ENCODE measurements at regions not wholly inside any gene's neighbourhood (a gene's known extent, or its start where the extent isn't known, plus 50 kb on each side); places are given as distances from the start of the nearest gene placed in this dataset.
A peak's percentile ranks its signal among the peaks of the same experiment; 100 is the strongest.

GRCh38 chr14:65279958-65280357, 132.6 kb upstream of the FUT8 start:
- DNase-seq (ENCODE audit: low read depth in 2 of 2) = no peak

GRCh38 chr14:65280653-65281052, 131.9 kb upstream of the FUT8 start:
- no peak for DNase-seq (ENCODE audit: low read depth in 2 of 2)

- DNase-seq (ENCODE audit: low read depth in 2 of 2) = peak in 1 of 2 donors; percentile 12
These were observed 130.3 kb upstream of the FUT8 start for GRCh38 chr14:65281991-65282895.

GRCh38 chr14:65282896-65283253, 129.7 kb upstream of the FUT8 start:
- no peak for DNase-seq (ENCODE audit: low read depth in 2 of 2)

GRCh38 chr14:65286443-65286842, 126.1 kb upstream of the FUT8 start:
- no peak for DNase-seq (ENCODE audit: low read depth in 2 of 2)

- DNase-seq (ENCODE audit: low read depth in 2 of 2) = no peak
These were observed 125.0 kb upstream of the FUT8 start for GRCh38 chr14:65287264-65288131.

GRCh38 chr14:65290830-65291229, 121.7 kb upstream of the FUT8 start:
- peak in 1 of 2 donors; percentile 60 for DNase-seq (ENCODE audit: low read depth in 2 of 2)

GRCh38 chr14:65291531-65291930, 121.0 kb upstream of the FUT8 start:
- DNase-seq (ENCODE audit: low read depth in 2 of 2) = no peak

GRCh38 chr14:65294816-65295215, 117.7 kb upstream of the FUT8 start:
- no peak for DNase-seq (ENCODE audit: low read depth in 2 of 2)

- DNase-seq (ENCODE audit: low read depth in 2 of 2) = no peak
These were observed 116.1 kb upstream of the FUT8 start for GRCh38 chr14:65296402-65296801.

GRCh38 chr14:65296876-65297275, 115.7 kb upstream of the FUT8 start:
- DNase-seq (ENCODE audit: low read depth in 2 of 2) = no peak

GRCh38 chr14:65297744-65298143, 114.8 kb upstream of the FUT8 start:
- no peak for DNase-seq (ENCODE audit: low read depth in 2 of 2)

- no peak for DNase-seq (ENCODE audit: low read depth in 2 of 2)
These were observed 112.7 kb upstream of the FUT8 start for GRCh38 chr14:65299826-65300225.

GRCh38 chr14:65301862-65302539, 110.5 kb upstream of the FUT8 start:
- no peak for DNase-seq (ENCODE audit: low read depth in 2 of 2)

GRCh38 chr14:65302571-65303189, 109.8 kb upstream of the FUT8 start:
- no peak for DNase-seq (ENCODE audit: low read depth in 2 of 2)

GRCh38 chr14:65303190-65303898, 109.2 kb upstream of the FUT8 start:
- DNase-seq (ENCODE audit: low read depth in 2 of 2) = no peak

GRCh38 chr14:65303899-65304222, 108.7 kb upstream of the FUT8 start:
- DNase-seq (ENCODE audit: low read depth in 2 of 2) = no peak

- no peak for DNase-seq (ENCODE audit: low read depth in 2 of 2)
These were observed 108.3 kb upstream of the FUT8 start for GRCh38 chr14:65304239-65304638.

GRCh38 chr14:65304963-65305362, 107.6 kb upstream of the FUT8 start:
- no peak for DNase-seq (ENCODE audit: low read depth in 2 of 2)

- no peak for DNase-seq (ENCODE audit: low read depth in 2 of 2)
These were observed 104.0 kb upstream of the FUT8 start for GRCh38 chr14:65308536-65308935.

- no peak for DNase-seq (ENCODE audit: low read depth in 2 of 2)
These were observed 102.0 kb upstream of the FUT8 start for GRCh38 chr14:65310568-65310967.
